Stimulated activated CD4-positive, alpha-beta T cell treated with anti-CD3 and anti-CD28 coated beads, Interleukin-12 subunit alpha, Interleukin-12 subunit beta, amount 100 ng/mL, for 24 hours (primary cell): ENCODE measurements at regions not wholly inside any gene's neighbourhood (a gene's known extent, or its start where the extent isn't known, plus 50 kb on each side); places are given as distances from the start of the nearest gene placed in this dataset.

Source experiments
- DNase-seq, 2 experiments: peaks; one replicate each; pipeline ENCODE4 v3.0.0-alpha.2; 2020; ENCODE audit warnings: low read depth in 2 of 2

GRCh38 chr1:4518621-4519020, 135.8 kb upstream of the AJAP1 start:
- no peak for DNase-seq

GRCh38 chr1:4519954-4520353, 134.5 kb upstream of the AJAP1 start:
- no peak for DNase-seq

- DNase-seq: no peak
Observed at GRCh38 chr1:4523551-4523950, 130.9 kb upstream of the AJAP1 start.

- DNase-seq: no peak
Observed at GRCh38 chr1:4526747-4527146, 127.7 kb upstream of the AJAP1 start.

GRCh38 chr1:4527819-4528218, 126.6 kb upstream of the AJAP1 start:
- DNase-seq: no peak

GRCh38 chr1:4528590-4528989, 125.8 kb upstream of the AJAP1 start:
- DNase-seq: no peak

- no peak for DNase-seq
Observed at GRCh38 chr1:4529446-4530165, 124.8 kb upstream of the AJAP1 start.

GRCh38 chr1:4530166-4530785, 124.1 kb upstream of the AJAP1 start:
- no peak for DNase-seq

- no peak for DNase-seq
Observed at GRCh38 chr1:4531842-4532241, 122.6 kb upstream of the AJAP1 start.

- no peak for DNase-seq
Observed at GRCh38 chr1:4532656-4533055, 121.8 kb upstream of the AJAP1 start.

- DNase-seq: no peak
Observed at GRCh38 chr1:4546911-4547310, 107.5 kb upstream of the AJAP1 start.

GRCh38 chr1:4549930-4550329, 104.5 kb upstream of the AJAP1 start:
- DNase-seq: no peak

- no peak for DNase-seq
Observed at GRCh38 chr1:4550941-4551340, 103.5 kb upstream of the AJAP1 start.

- no peak for DNase-seq
Observed at GRCh38 chr1:4551706-4552105, 102.7 kb upstream of the AJAP1 start.

- DNase-seq: no peak
Observed at GRCh38 chr1:4553761-4554160, 100.6 kb upstream of the AJAP1 start.

- DNase-seq: no peak
Observed at GRCh38 chr1:4554271-4554865, 100.0 kb upstream of the AJAP1 start.

- DNase-seq: no peak
Observed at GRCh38 chr1:4557949-4558348, 96.5 kb upstream of the AJAP1 start.

- DNase-seq: no peak
Observed at GRCh38 chr1:4561205-4561604, 93.2 kb upstream of the AJAP1 start.

- no peak for DNase-seq
Observed at GRCh38 chr1:4562321-4562720, 92.1 kb upstream of the AJAP1 start.

GRCh38 chr1:4563586-4563985, 90.8 kb upstream of the AJAP1 start:
- DNase-seq: no peak

GRCh38 chr1:4564051-4564450, 90.4 kb upstream of the AJAP1 start:
- DNase-seq: no peak

- DNase-seq: no peak
Observed at GRCh38 chr1:4565166-4565565, 89.2 kb upstream of the AJAP1 start.

- DNase-seq: no peak
Observed at GRCh38 chr1:4565801-4566449, 88.5 kb upstream of the AJAP1 start.
